HG03460 (cell line): ENCODE measurements at regions not wholly inside any gene's neighbourhood (a gene's known extent, or its start where the extent isn't known, plus 50 kb on each side); places are given as distances from the start of the nearest gene placed in this dataset.
"Not testable (repeated sequence)": the region's sequence is repeated elsewhere in the genome, so short reads cannot be mapped to it uniquely, and the experiment has no call there.

Source experiments
- ATAC-seq: cut with Tn5 transposase; IDR thresholded peaks from one replicate; pipeline ENCODE4 v1.9.1; 2021; ENCODE audit not compliant: unreplicated experiment

DNA sequence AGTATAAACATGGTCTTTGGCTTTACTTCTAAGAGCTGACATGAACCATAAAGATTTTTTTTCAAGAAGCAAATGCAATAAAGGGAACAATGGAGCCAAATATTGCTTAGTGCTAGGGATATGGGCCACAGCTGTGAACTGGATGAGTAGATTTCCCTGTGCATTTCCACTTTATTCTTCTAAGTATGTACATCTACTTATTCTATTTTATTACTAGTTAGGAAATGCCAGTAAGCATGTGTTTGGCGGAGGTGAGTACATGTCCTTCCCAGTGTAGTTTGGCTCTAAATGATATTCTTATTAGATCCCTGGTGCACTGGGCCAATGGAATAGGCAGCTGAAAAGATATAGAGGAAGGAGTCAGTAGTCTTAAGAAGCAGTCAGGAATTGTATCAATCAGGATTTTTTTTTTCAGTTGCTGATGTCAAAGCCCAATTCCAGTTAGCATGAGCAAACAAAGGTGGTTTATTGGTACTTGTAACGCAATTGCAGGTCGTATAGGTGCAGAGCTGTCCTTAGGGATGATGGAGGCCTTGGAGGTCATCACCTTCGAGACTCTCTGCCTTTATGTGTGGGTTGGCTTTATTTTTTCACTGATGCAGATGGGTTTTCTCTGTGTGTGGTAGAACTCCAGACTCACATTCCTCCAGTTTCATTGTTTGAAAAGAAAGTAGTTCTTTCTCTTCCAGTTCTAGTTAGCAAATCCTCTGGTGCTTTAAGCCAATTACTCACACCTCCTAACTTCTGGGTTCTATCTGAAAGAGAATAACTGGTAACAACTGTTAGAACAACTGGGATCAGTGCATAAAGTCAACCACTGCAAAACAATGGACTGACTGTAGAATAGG, 139.0 kb upstream of the LRIG3 start:
- ATAC-seq, result no peak

DNA sequence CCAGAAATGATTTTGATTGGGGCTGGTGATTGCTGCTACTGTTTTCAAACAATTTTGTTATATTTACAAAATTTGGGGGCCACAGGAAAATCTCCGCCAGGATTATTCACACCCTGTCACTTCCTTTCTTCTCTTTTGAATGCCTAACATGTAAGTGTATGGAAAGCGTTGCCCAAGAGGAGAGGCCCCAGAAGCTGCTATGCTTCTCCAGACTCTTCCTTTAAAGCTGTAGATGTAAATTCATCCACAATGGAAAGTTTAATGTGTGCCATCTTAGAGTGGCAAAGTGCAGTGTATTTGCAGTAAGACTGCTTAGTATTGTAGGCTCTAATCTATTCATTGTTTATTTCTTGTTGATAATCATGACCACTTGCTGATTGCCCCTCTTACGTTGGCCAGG, 136.7 kb upstream of the LRIG3 start:
- no peak for ATAC-seq

DNA sequence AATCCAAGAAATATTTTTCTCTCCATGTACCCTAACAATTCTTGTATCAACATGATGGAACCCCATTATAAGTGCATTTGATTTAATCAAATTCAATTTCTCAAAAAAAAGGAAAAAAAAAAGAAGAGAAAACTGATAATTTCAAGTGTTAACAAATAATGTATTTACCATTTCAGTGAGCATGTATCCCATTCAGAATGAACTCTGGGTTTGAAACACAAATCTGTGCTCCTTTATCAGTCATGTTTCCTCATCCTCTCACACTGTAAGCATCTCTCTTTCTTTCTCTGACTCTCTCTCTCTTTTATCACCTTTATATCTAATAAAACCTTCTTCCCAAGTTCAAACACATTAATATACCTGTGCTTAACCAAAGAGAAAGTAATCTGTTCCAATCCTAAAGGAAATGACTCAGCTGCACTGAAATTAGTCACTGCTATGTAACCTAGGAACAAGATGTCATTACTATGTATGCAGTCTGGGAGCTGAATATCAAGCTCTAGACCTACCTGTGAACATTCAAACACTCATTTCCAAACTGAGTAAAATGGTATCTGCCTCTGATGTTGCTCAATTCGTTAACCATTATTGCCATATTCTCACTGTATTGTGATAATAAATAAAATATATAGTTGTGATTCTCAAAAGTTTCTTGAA, 135.0 kb upstream of the LRIG3 start:
- ATAC-seq, result peak; percentile 53

DNA sequence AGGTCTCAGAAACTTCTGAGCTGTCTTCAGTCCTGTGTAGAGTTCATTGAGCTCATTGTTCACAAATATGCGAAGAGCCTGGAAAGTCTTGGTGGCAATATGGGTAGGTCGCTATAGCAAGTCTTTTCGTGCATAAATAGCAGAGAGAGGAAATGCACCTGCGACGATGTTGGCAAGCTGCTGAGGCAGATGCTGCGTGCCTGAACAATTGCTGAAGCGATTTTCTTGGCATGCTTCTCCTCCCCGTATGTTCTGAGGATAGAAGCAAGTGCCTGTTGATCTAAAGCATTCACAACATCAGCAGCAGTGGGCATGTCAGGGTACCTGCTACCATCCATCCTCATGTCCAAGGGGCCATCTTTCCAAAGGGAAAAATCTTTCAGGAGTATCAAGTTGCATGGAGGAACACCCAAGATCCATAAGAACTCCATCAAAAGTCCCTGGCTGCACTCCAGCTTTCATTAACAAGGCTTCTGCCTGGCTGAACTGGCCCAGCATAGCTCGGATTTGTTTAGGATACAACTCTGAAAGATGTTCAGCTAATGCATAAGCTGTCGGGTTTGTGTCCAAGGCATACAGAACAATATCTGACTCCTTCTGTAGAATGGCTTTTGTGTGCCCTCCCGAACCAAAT, 133.1 kb upstream of the LRIG3 start:
- ATAC-seq, result not testable (repeated sequence)

DNA sequence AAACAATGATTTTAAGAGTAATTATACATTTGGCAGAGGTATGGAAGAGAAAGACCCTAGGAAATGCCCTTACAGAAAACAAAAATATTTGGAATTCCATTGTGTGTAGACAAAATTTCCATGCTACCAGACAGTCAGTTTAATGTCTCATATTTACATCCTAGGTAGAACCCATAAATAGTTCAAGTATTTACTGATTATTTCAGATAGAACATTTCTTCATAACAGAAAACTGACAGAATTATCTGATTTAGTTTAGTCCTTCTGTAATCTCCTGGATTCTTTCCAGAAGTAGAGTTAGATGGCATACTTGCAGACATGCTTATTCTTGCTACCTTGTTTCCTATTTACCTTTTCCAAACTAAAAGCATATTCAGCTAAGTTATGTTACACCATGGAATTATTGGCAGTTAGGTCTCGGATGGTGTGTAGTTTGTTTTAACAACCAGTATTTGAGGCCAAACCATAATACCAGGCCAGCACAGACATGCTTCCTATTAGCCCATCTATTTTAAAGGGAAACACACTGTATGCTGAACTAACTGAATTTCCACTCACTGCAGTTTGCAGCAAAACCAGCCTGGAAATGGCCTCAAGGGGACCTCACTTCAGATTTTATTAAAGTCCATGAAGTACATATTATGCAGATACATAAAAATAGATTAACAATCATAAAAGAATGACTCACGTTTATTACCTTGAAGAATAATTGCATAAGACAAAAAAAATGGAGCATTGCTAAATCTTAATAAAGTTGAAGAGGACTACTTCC, 126.6 kb upstream of the LRIG3 start:
- ATAC-seq, result no peak

DNA sequence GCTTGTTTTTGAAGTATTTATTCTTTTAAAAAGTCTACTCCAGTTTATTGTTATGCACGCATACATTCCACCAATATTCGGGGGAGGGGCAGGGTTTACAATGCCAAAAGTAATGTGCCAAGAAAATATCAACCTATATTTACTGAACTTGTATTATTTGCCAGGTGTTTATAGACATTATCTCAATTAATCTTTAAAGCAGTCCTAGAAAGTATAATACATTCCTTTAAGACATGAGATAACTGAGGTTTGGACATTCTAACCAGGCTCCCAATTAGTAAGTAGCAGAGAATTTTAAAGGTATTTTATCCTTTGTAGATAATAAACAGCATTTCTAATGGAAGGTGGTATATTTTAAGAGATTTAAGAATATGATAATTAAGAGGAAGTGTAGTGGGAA, 124.5 kb upstream of the LRIG3 start:
- ATAC-seq, result no peak

DNA sequence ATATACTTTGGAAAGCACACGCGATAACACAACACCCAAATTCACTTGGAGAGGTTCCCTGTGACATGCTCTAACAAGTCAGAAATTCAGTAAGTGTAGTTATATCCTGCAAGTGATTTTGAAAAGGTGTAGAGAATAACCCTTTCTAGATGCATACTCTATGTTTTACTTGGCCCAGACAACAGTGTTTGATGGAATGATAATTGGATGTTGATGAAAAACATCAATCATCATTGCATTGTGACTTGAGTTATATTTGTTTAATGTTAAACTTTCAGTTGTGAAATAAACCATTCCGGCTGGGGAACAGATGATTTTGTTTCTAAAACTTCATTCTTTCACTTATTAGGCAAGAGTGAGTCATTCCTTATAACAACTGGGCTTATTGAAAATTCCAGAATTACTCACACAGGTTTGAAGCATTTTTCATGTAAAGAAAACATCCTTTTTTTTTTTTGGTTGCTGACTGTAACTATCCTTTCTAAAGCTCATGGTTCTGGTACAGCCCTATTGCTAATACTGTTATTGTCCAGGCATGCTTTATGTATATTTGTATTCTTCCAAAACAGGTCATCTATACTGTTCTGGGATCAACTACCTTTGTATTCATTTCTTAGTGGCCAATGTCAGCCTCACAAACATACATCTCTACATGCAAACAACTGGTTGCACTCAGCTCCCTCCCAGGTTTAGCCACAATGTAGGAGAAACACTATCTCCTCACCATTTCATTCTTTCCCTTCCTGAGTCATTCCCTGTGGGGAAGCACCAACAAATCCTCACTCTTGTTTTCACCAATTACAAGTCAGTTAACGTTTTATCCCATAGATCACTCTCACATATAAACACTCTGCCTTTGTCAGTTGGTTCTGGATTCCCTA, 121.2 kb upstream of the LRIG3 start:
- ATAC-seq, result no peak

DNA sequence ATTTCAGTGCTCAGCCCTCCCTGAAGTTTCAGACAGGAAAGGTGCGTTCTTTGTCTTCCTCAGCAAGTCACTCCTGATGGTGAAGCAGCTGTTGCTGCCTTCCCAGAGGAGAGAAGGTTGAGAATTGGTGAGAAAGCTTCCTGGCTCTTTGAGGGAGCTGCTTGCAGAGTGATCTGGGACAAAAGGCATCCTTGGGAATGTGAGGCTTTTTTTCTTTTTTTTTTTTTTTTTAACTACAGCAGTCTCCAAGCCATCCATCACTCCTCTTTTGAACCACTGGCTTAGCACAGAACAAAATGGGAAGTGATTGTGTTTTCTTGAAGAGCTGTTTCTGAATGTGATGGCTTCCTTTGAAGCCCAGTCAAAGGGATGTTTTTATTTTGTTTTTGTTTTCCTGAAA, 120.4 kb upstream of the LRIG3 start:
- ATAC-seq, result no peak

DNA sequence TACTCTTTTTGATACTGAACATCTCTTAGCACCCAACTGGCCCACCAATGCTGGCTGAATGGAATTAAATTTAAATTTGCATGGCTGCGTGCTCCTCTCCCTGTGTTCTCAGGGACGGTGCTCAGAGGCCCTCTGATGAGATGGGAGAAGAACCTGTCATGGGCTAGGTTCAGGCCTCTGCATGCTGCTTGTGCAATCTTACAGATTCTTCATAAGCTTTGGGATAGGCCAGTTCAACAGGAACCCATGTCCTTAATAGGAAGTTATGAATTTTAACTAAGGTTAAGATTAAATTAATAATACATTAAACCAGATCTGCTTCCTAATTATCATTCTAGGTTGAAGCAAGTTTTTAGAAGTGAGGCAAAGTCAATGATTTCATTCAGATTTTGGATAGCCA, 119.7 kb upstream of the LRIG3 start:
- ATAC-seq, result no peak

DNA sequence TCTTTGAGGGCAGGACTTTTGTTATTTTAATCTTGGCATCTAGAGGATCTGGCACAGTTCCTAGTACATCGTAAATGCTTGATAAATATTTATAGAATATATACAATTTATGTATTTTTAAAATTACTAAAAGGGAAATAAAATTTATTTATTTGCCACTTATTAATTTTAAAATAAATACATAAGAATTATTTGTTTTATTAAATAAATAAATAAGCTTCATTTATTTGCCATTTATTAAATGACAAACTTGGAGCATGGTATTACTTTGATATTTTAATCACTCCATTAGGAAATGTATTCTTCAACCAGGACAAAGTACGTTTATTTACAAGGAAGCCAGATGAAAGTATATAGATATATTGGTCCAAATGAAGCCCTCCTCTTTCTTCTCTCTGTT, 118.7 kb upstream of the LRIG3 start:
- no peak for ATAC-seq

DNA sequence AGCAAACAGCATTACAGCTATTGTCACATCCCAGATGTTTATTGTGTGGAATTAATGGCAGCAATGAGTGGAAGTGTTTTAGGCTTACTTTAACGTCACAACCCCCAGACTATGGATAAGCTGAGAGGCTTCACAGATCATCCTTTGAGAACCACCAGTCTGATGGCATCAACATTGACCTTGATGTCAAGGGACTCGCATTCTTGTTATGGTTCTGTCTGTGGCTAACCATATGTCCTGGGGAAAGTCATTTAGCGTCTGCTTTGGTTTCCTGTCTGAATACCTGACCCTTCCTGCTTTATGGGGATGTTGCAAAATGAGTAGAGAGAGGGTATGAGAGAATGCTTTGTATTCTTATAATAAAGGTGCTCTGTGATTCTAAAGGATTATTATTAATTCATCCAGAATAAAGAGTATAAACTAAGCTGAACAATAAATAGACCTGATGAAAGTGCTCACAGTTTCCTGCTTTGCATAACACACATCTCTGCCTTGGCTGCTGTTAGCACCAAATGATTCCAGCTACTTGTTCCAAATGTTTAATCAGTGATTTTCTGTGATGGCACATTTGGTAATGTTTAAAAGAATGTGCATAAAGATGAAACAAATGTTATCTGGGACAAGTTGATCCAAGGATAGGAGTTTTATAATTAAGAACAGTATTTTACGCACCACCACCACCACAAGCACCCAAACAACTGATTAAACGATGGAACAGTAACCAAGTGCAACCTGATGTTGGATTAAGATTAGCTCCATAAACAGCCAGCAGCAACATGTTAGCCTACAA, 116.9 kb upstream of the LRIG3 start:
- ATAC-seq, result no peak

DNA sequence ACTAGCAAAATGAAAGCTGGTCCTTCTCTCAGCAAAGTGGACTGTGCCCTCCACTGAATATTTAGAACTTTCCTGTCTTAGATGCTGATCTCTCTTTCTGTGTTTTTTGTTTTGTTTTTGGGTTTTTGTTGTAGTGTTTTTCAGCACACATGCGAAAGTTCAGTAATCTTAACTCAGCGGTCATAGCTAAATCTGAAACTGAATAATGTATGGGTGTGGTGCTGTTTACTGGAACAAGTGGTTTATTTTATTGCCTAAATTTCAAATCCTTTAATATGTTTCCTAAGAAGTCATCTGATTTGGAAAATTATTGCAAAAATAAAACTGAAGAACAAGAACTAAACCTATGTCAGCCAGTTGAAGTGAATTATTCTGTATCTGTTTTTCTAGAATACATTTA, 116.0 kb upstream of the LRIG3 start:
- no peak for ATAC-seq

DNA sequence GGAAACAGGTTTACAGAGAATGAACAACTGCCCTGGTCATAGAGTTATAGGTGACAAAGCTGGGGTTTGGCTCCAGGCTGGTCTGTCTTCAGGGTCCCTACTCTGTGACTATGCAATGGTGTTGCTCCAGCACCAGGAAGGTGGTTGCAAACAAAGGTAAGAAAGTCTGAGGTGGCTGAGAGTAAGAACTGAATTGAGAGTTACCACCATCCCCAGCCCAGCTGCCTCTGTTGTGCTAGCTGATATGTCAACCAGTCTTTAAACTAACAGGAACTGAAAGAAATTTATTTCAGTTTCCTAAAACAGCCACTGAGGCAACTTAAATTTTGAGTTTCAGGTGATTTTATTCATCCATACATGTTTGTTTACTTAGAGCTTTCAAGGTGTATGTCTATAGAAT, 111.0 kb upstream of the LRIG3 start:
- ATAC-seq, result no peak

DNA sequence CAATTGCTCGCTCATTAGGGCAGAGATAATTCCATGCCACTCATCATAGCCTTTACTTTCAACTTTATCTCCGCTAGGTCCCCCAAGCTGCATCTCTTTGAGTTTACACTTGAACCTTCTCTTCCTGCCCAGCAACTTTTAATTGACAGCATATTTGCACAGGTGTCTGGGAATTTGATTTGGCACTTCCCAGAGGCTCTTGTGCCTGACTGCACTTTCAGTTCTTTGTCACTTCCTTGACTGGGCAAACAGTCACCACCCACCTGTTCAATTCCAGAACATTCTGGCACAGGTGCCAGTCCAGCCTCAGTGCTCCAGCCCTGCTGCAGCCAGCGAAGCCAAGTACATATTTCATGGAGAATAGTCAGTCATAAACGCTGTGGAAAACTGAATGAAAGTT, 110.1 kb upstream of the LRIG3 start:
- no peak for ATAC-seq

DNA sequence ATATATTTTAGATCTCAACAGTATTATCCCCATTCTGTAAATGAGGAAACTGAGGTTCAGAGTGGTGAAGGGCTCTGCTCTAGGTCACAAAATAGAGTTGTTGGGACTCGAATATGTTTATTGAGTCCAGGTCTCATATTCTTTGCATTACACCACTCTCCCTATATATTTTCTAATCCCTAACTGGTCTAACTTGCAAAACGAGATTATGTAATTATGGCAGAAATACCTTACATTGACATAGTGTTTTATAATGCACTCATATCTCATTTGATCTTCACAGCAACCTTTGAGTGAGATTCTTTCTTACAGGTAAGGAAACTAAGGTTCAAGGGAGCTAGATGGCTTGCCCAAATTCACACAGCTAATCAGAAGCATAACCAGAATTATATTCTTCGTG, 106.9 kb upstream of the LRIG3 start:
- ATAC-seq, result no peak

DNA sequence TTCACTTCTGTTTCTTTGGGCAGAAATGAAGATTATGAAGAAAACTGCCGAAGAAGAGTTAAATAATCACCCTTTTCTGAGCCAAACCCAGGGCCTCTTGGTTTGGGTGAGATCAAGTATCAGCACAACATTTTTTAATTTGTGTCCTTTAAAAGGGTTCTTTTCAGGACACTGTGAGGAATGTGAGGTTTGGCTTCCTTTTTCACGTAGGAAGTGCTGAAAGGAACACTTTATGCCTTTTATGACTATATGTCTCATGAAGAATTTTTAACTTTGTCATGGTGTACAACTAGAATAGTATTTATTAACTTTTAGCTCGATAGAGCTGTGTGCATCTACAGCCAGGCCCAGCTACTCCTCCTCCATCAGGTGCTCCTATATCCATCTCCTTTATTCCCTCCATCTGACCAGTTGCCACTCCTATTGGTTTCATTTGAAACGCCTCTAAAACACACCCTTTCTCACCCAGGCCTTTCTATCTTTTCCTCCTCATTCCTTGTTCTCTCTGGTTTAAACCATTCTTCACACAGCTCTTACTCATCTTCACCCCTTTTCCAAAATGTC, 103.6 kb upstream of the LRIG3 start:
- no peak for ATAC-seq

DNA sequence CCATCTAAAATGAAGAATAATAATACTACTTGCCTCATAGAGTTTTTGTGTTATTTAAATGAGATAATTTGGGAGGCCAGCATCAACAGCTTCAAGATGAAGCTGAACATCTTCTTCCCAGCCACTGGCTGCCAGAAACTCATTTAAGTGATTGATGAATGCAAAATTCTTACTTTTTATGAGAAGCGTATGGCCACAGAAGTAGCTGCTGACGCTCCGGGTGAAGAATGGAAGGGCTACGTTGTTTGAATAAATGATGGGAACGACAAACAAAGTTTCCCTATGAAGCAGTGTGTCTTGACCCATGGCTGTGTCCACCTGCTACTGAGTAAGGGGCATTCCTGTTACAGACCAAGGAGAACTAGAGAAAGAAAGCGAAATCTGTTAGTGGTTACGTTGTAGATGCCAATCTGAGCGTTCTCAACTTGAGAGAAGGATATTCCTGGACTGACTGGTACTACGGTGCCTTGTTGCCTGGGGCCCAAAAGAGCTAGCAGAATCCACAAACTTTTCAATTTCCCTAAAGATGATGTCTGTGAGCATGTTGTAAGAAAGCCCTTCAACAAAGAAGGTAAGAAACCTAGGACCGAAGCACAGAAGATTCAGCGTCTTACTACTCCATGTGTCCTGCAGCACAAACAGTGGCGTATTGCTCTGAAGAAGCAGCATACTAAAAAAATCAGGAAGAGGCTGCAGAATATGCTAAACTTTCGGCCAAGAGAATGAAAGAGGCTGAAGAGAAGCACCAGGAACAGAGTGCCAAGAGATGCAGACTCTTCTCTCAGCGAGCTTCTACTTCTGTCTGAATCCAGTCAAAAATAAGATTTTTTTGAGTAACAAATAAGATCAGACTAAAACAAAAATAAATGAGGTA, 100.0 kb upstream of the LRIG3 start:
- no peak for ATAC-seq

DNA sequence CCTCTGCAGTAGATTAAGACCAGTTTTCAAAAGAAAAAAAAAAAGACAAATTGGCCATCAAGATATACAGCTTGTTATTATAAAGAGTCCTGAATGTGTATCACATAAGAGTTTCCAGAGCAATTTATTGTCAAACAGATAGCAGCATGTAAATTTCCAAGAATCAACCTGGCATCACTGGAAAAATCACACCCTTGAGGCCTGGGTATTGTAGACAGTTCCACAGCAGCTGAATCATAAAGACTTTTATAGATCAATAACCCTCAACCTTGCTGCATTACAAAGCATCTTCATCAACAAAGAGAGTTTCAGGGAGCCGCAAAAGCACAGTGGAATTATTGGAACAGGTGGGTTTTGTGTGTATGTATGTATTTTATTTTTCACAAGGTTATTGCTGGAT, 94.6 kb upstream of the LRIG3 start:
- no peak for ATAC-seq
